ENCODE measurements at regions not wholly inside any gene's neighbourhood (a gene's known extent, or its start where the extent isn't known, plus 50 kb on each side); places are given as distances from the start of the nearest gene placed in this dataset.
"Not testable (repeated sequence)": the region's sequence is repeated elsewhere in the genome, so short reads cannot be mapped to it uniquely, and the experiment has no call there.

DNA sequence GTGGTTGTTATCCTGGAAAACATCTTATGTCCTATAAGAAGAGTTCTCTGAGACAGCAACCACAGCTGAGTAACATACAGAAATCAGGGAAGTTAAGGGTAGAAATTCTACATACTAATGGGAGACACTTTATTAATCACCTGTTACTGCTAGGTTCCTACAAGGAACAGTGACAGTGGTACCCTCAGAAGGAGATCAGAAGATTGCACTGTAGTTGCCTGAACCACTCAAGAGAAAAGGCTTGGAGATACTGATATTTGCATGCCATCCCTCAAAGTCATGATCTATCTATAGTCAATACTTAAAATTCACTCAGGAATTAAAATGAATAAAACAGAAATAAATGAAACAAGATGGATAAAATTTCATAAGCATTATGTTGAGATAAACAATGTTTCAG, 136.0 kb downstream of the LMLN start:
- H3K27me3 ChIP-seq (ENCODE audit: control insufficient read depth in 5 of 5, insufficient read depth in 4 of 5, low read length in 5 of 5): peaks cover 0 to 5% (median 3%) of the 10 kb centered on the region in 5 donors
- no peak overlapping the region for H3K4me3 ChIP-seq (ENCODE audit: low read depth in 1 of 5, low read length in 5 of 5)
- H3K9me3 ChIP-seq (ENCODE audit: control insufficient read depth in 5 of 5, low read length in 5 of 5): no peaks in the 10 kb centered on the region
- H3K9ac ChIP-seq (ENCODE audit: low read length in 5 of 5): no peak overlapping the region
- H3K4me1 ChIP-seq (ENCODE audit: control insufficient read depth in 5 of 5, insufficient read depth in 5 of 5, low read length in 5 of 5): no peaks in the 10 kb centered on the region
- H3K27ac ChIP-seq (ENCODE audit: low read depth, low read length): no peak overlapping the region
- no peaks in the 10 kb centered on the region for H3K36me3 ChIP-seq (ENCODE audit: control insufficient read depth in 5 of 5, insufficient read depth in 5 of 5, low read length in 5 of 5)

DNA sequence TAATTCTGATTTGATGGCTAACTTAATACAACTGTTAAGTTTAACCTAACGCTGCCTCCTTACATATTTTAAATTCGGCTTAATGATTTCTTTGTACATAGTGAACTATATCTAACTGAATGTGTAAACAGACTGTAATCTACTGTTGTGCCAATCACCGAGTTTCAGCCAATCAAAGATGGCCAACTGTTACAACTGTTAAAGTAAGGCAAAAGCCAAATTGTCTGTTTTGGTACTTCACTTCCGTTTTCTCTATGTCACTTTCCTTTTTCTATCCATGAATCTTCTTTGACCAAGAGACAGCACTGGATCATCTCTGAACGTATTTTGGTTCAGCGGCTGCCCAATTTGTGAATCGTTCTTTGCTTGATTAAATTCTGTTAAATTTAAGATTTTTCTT, 137.0 kb downstream of the LMLN start:
- H3K27ac ChIP-seq (ENCODE audit: low read depth, low read length): no peak overlapping the region
- no peaks in the 10 kb centered on the region for H3K9me3 ChIP-seq (ENCODE audit: control insufficient read depth in 5 of 5, low read length in 5 of 5)
- no peak overlapping the region for H3K9ac ChIP-seq (ENCODE audit: low read length in 5 of 5)
- H3K4me3 ChIP-seq (ENCODE audit: low read depth in 1 of 5, low read length in 5 of 5): no peak overlapping the region
- no peaks in the 10 kb centered on the region for H3K4me1 ChIP-seq (ENCODE audit: control insufficient read depth in 5 of 5, insufficient read depth in 5 of 5, low read length in 5 of 5)
- no peaks in the 10 kb centered on the region for H3K36me3 ChIP-seq (ENCODE audit: control insufficient read depth in 5 of 5, insufficient read depth in 5 of 5, low read length in 5 of 5)
- H3K27me3 ChIP-seq (ENCODE audit: control insufficient read depth in 5 of 5, insufficient read depth in 4 of 5, low read length in 5 of 5): peaks cover 0 to 5% (median 3%) of the 10 kb centered on the region in 5 donors

DNA sequence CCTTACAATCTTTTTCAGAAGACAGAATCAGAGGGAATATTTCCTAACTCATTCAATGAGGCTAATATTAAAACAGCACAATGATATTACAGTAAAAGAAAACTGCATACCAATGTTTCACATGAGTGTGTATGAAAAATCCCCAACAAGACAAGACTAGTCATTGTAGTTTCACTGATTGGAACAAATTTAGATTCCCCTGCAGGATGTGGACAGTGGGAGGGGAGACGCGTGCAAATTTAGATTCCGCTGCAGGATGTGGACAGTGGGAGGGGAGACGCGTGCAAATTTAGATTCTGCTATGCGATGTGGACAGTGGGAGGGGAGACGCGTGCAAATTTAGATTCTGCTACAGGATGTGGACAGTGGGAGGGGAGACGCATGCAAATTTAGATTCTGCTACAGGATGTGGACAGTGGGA, 138.7 kb downstream of the LMLN start:
- H3K9ac ChIP-seq (ENCODE audit: low read length in 5 of 5); H3K27ac ChIP-seq (ENCODE audit: low read depth, low read length): not testable (repeated sequence)

DNA sequence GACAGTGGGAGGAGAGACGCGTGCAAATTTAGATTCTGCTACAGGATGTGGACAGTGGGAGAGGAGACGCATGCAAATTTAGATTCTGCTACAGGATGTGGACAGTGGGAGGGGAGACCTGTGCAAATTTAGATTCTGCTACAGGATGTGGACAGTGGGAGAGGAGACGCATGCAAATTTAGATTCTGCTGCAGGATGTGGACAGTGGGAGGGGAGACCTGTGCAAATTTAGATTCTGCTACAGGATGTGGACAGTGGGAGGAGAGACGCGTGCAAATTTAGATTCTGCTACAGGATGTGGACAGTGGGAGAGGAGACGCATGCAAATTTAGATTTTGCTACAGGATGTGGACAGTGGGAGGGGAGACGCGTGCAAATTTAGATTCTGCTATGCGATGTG, 143.1 kb downstream of the LMLN start:
- H3K9me3 ChIP-seq (ENCODE audit: control insufficient read depth in 5 of 5, low read length in 5 of 5): not testable (repeated sequence)

More for the DNA sequence above, 138.7 kb downstream of the LMLN start:
- not testable (repeated sequence) for H3K36me3 ChIP-seq (ENCODE audit: control insufficient read depth in 5 of 5, insufficient read depth in 5 of 5, low read length in 5 of 5); H3K9me3 ChIP-seq (ENCODE audit: control insufficient read depth in 5 of 5, low read length in 5 of 5); H3K27me3 ChIP-seq (ENCODE audit: control insufficient read depth in 5 of 5, insufficient read depth in 4 of 5, low read length in 5 of 5); H3K4me3 ChIP-seq (ENCODE audit: low read depth in 1 of 5, low read length in 5 of 5); H3K4me1 ChIP-seq (ENCODE audit: control insufficient read depth in 5 of 5, insufficient read depth in 5 of 5, low read length in 5 of 5)

DNA sequence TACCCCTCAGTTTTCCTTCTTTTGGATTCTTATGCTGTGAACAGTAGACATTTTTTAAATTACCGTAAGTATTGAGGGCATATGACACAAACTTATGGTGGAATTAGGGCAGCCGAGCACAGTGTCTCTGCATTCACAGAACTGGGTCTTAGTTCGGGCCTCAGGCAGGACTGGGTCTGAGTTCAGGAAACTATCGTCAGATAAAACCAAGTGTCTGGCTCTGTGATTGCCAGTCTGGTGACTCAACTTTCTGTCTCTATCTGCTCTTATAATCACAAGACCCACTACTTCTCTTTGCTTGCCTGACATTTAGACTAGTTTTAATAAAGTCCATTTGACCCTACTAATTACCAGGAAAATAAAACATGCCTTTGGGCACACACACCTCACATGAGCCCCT, 146.2 kb downstream of the LMLN start:
- no peaks in the 10 kb centered on the region for H3K4me1 ChIP-seq (ENCODE audit: control insufficient read depth in 5 of 5, insufficient read depth in 5 of 5, low read length in 5 of 5)
- H3K36me3 ChIP-seq (ENCODE audit: control insufficient read depth in 5 of 5, insufficient read depth in 5 of 5, low read length in 5 of 5): no peaks in the 10 kb centered on the region
- H3K9me3 ChIP-seq (ENCODE audit: control insufficient read depth in 5 of 5, low read length in 5 of 5): peaks cover 0 to 5% (median 0%) of the 10 kb centered on the region in 5 donors
- H3K4me3 ChIP-seq (ENCODE audit: low read depth in 1 of 5, low read length in 5 of 5): no peak overlapping the region
- H3K9ac ChIP-seq (ENCODE audit: low read length in 5 of 5): no peak overlapping the region
- H3K27me3 ChIP-seq (ENCODE audit: control insufficient read depth in 5 of 5, insufficient read depth in 4 of 5, low read length in 5 of 5): peaks cover 13 to 22% (median 19%) of the 10 kb centered on the region in 5 donors
- no peak overlapping the region for H3K27ac ChIP-seq (ENCODE audit: low read depth, low read length)

More for the DNA sequence above, 143.1 kb downstream of the LMLN start:
- H3K36me3 ChIP-seq (ENCODE audit: control insufficient read depth in 5 of 5, insufficient read depth in 5 of 5, low read length in 5 of 5); H3K4me3 ChIP-seq (ENCODE audit: low read depth in 1 of 5, low read length in 5 of 5); H3K27ac ChIP-seq (ENCODE audit: low read depth, low read length); H3K27me3 ChIP-seq (ENCODE audit: control insufficient read depth in 5 of 5, insufficient read depth in 4 of 5, low read length in 5 of 5); H3K9ac ChIP-seq (ENCODE audit: low read length in 5 of 5); H3K4me1 ChIP-seq (ENCODE audit: control insufficient read depth in 5 of 5, insufficient read depth in 5 of 5, low read length in 5 of 5): not testable (repeated sequence)

DNA sequence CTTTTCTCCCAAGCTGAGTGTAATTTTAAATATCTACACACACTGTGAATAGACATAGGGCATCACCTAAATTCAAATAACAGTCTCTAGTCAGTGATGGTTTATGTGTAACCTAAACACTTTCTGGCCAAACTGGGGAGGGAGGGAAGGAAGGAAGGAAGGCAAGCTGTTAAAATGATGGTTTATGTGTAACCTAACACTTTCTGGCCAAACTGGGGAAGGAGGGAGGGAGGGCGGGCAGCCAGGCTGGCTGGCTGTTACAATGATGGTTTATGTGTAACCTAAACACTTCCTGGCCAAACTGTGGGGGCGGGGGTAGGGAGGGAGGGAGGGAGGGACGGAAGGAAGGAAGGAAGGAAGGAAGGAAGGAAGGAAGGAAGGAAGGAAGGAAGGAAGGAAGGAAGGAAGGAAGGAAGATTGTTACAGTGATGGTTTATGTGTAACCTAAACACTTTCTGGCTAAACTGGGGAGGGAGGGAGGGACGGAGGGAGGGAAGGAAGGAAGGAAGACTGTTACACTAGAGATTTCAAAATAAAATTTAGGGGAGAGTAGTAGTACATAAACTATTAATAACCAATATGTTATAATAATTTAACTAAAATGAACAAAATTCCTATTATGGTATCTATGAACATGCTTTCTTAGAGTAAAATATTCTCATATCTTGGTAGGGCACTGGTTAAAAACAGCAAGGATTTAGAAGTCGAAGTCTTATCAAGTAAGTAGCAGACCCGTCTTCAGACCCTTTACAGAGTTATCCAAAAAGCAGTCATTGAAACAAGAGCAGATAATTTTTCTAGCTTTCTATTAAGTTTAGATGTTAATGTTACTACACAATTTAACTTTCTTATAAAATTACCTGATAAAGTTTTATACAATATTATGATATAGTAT, 148.1 kb downstream of the LMLN start:
- Histone ChIP-seq H3K27ac (ENCODE audit: low read depth, low read length) (no peak overlapping the region), H3K9me3 (ENCODE audit: control insufficient read depth in 5 of 5, low read length in 5 of 5) (peaks cover 0 to 5% (median 0%) of the 10 kb centered on the region in 5 donors), H3K4me3 (ENCODE audit: low read depth in 1 of 5, low read length in 5 of 5) (no peak overlapping the region), H3K27me3 (ENCODE audit: control insufficient read depth in 5 of 5, insufficient read depth in 4 of 5, low read length in 5 of 5) (peaks cover 22 to 31% (median 30%) of the 10 kb centered on the region in 5 donors), H3K36me3 (ENCODE audit: control insufficient read depth in 5 of 5, insufficient read depth in 5 of 5, low read length in 5 of 5) (no peaks in the 10 kb centered on the region), H3K4me1 (ENCODE audit: control insufficient read depth in 5 of 5, insufficient read depth in 5 of 5, low read length in 5 of 5) (peaks cover 0 to 1% (median 0%) of the 10 kb centered on the region in 5 donors), H3K9ac (ENCODE audit: low read length in 5 of 5) (no peak overlapping the region)

DNA sequence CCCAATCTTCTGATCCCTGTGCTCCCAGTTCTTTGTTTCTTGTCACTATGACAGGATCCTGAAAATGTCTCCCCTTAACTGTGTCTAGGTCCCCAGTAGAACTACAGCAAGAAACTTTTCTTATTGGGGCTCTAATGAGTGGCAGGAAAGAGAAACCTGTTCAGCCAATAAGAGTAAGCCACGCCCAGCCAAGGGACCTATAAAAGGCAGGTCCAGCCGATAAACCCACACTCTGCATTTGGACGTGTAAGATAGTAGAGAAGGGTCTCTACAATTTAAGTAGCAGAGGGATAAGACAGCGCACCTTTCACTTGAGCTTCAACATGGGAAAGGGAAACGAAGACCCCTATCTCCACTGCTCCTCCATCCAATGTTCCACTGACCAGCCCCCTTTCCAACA, 149.9 kb downstream of the LMLN start:
- no peaks in the 10 kb centered on the region for H3K36me3 ChIP-seq (ENCODE audit: control insufficient read depth in 5 of 5, insufficient read depth in 5 of 5, low read length in 5 of 5)
- peaks cover 26 to 43% (median 34%) of the 10 kb centered on the region in 5 donors for H3K27me3 ChIP-seq (ENCODE audit: control insufficient read depth in 5 of 5, insufficient read depth in 4 of 5, low read length in 5 of 5)
- H3K4me3 ChIP-seq (ENCODE audit: low read depth in 1 of 5, low read length in 5 of 5): no peak overlapping the region
- H3K27ac ChIP-seq (ENCODE audit: low read depth, low read length): no peak overlapping the region
- H3K9me3 ChIP-seq (ENCODE audit: control insufficient read depth in 5 of 5, low read length in 5 of 5): peaks cover 0 to 3% (median 0%) of the 10 kb centered on the region in 5 donors
- peaks cover 0 to 8% (median 8%) of the 10 kb centered on the region in 5 donors for H3K4me1 ChIP-seq (ENCODE audit: control insufficient read depth in 5 of 5, insufficient read depth in 5 of 5, low read length in 5 of 5)
- H3K9ac ChIP-seq (ENCODE audit: low read length in 5 of 5): no peak overlapping the region

DNA sequence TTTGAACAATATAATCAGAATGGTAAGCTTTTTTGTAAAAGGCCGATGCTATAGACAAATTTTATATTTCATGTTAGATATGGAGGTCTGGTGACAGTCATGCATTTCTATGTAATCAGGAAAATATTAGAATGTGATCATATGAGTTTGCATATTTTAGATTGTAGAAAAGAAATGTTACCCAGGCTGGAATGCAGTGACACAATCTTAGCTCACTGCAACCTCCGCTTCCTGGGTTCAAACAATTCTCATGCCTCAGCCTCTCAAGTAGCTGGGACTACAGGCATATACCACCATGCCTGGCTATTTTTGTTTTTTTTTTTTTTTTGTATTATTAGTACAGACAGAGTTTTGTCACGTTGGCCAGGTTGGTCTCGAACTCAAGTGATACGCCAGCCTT, 152.0 kb downstream of the LMLN start:
- H3K27me3 ChIP-seq (ENCODE audit: control insufficient read depth in 5 of 5, insufficient read depth in 4 of 5, low read length in 5 of 5): peaks cover 24 to 43% (median 35%) of the 10 kb centered on the region in 5 donors
- peaks cover 0 to 8% (median 8%) of the 10 kb centered on the region in 5 donors for H3K4me1 ChIP-seq (ENCODE audit: control insufficient read depth in 5 of 5, insufficient read depth in 5 of 5, low read length in 5 of 5)
- peaks cover 0 to 3% (median 0%) of the 10 kb centered on the region in 5 donors for H3K9me3 ChIP-seq (ENCODE audit: control insufficient read depth in 5 of 5, low read length in 5 of 5)
- no peak overlapping the region for H3K9ac ChIP-seq (ENCODE audit: low read length in 5 of 5)
- no peaks in the 10 kb centered on the region for H3K36me3 ChIP-seq (ENCODE audit: control insufficient read depth in 5 of 5, insufficient read depth in 5 of 5, low read length in 5 of 5)
- no peak overlapping the region for H3K27ac ChIP-seq (ENCODE audit: low read depth, low read length)
- no peak overlapping the region for H3K4me3 ChIP-seq (ENCODE audit: low read depth in 1 of 5, low read length in 5 of 5)

DNA sequence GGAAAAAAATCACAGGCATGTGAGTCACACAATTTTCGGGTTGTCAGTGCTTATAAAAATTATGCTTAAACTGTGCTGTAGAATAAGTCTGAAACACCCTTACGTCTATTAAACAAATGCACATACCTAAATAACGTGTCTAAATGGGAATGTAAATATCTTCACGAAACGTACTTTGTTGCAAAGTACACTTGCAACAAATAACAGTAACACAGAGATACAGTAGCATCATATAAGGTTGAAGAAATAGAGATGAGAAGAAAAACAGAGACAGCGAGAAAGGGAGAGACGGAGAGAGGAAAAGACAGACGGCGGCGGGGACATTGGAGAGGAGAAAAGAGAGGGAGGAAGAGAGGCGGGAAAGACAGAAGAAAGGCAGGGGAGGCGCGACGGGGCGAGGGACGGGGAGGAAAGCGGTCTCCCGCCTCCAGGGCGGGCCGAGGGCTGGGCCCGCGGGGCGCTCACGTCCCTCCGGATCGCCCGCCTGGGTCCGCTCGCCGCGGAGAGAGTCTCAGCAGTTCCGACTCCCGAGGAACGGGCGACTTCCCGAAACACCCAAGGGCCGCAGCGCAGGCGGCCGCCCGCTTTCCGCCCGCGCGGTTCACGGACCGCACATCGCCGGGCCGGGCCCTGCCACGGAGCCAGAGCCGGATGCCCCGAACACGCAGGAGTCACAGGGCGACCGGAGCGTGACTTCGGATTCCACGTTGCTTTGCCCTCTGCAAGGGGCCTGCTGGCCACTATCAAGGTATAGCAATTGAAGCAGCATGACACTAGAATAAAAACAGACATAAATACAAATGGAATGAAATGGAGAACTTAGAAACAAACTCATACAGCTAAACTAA, 153.4 kb downstream of the LMLN start:
- Histone ChIP-seq H3K4me3 (ENCODE audit: low read depth in 1 of 5, low read length in 5 of 5) (peak overlapping the region in 3 of 5 donors; percentile 25 to 57 (median 31)), H3K9ac (ENCODE audit: low read length in 5 of 5) (peak overlapping the region in 1 of 5 donors; percentile 17), H3K4me1 (ENCODE audit: control insufficient read depth in 5 of 5, insufficient read depth in 5 of 5, low read length in 5 of 5) (peaks cover 0 to 8% (median 8%) of the 10 kb centered on the region in 5 donors), H3K27ac (ENCODE audit: low read depth, low read length) (no peak overlapping the region), H3K36me3 (ENCODE audit: control insufficient read depth in 5 of 5, insufficient read depth in 5 of 5, low read length in 5 of 5) (no peaks in the 10 kb centered on the region), H3K9me3 (ENCODE audit: control insufficient read depth in 5 of 5, low read length in 5 of 5) (peaks cover 0 to 3% (median 0%) of the 10 kb centered on the region in 5 donors), H3K27me3 (ENCODE audit: control insufficient read depth in 5 of 5, insufficient read depth in 4 of 5, low read length in 5 of 5) (peaks cover 24 to 43% (median 35%) of the 10 kb centered on the region in 5 donors)

DNA sequence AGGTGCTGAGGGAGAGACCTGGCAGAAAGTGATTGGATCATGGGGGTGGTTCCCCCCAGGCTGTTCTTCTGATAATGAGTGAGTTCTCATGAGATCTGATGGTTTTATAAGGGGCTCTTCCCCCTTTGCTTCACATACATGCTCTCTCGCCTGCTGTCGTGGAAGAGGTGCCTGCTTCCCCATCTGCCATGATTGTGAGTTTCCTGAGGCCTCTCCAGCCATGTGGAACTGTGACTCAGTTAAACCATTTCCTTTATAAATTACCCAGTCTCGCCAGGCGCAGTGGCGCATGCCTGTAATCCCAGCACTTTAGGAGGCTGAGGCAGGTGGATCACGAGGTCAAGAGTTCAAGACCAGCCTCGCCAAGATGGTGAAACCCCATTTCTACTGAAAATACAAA, 154.5 kb downstream of the LMLN start:
- H3K36me3 ChIP-seq (ENCODE audit: control insufficient read depth in 5 of 5, insufficient read depth in 5 of 5, low read length in 5 of 5); H3K27ac ChIP-seq (ENCODE audit: low read depth, low read length); H3K4me1 ChIP-seq (ENCODE audit: control insufficient read depth in 5 of 5, insufficient read depth in 5 of 5, low read length in 5 of 5); H3K4me3 ChIP-seq (ENCODE audit: low read depth in 1 of 5, low read length in 5 of 5); H3K9ac ChIP-seq (ENCODE audit: low read length in 5 of 5); H3K9me3 ChIP-seq (ENCODE audit: control insufficient read depth in 5 of 5, low read length in 5 of 5): not testable (repeated sequence)
- peaks cover 18 to 43% (median 29%) of the 10 kb centered on the region in 5 donors for H3K27me3 ChIP-seq (ENCODE audit: control insufficient read depth in 5 of 5, insufficient read depth in 4 of 5, low read length in 5 of 5)

All from subcutaneous abdominal adipose tissue (tissue), 5 donors.